ENCODE measurements at regions not wholly inside any gene's neighbourhood (a gene's known extent, or its start where the extent isn't known, plus 50 kb on each side); places are given as distances from the start of the nearest gene placed in this dataset.

GRCh38 chr2:239813261-239814115 is 211.7 kb downstream of the NDUFA10 start:
- no peak for DNase-seq (ENCODE audit: low read depth)
- TF ChIP-seq CTCF (IDR thresholded peaks at IDR 0.05; ENCODE audit: low read depth, low read length, missing control alignments) = no peak
- in situ Hi-C loops (cut with HindIII; ENCODE audit: low sequenced_read_pairs) = no loop called here
- H3K4me3 ChIP-seq (ENCODE audit: low read depth, low read length) = no peak overlapping the region

- no peak for TF ChIP-seq CTCF (IDR thresholded peaks at IDR 0.05; ENCODE audit: low read depth, low read length, missing control alignments)
- H3K4me3 ChIP-seq (ENCODE audit: low read depth, low read length) = no peak overlapping the region
- in situ Hi-C loops (cut with HindIII; ENCODE audit: low sequenced_read_pairs) = no loop called here
- DNase-seq (ENCODE audit: low read depth) = no peak
These were observed 213.2 kb downstream of the NDUFA10 start for GRCh38 chr2:239811806-239812560.

GRCh38 chr2:239811111-239811781 is 213.9 kb downstream of the NDUFA10 start:
- no peak overlapping the region for H3K4me3 ChIP-seq (ENCODE audit: low read depth, low read length)
- no peak for TF ChIP-seq CTCF (IDR thresholded peaks at IDR 0.05; ENCODE audit: low read depth, low read length, missing control alignments)
- DNase-seq (ENCODE audit: low read depth) = no peak
- in situ Hi-C loops (cut with HindIII; ENCODE audit: low sequenced_read_pairs) = no loop called here

- no peak for TF ChIP-seq CTCF (IDR thresholded peaks at IDR 0.05; ENCODE audit: low read depth, low read length, missing control alignments)
- no peak for DNase-seq (ENCODE audit: low read depth)
- no peak overlapping the region for H3K4me3 ChIP-seq (ENCODE audit: low read depth, low read length)
- in situ Hi-C loops (cut with HindIII; ENCODE audit: low sequenced_read_pairs) = no loop called here
These were observed 215.8 kb downstream of the NDUFA10 start for GRCh38 chr2:239809391-239809790.

GRCh38 chr2:239807568-239807967 is 217.6 kb downstream of the NDUFA10 start:
- H3K4me3 ChIP-seq (ENCODE audit: low read depth, low read length) = no peak overlapping the region
- in situ Hi-C loops (cut with HindIII; ENCODE audit: low sequenced_read_pairs) = no loop called here
- no peak for DNase-seq (ENCODE audit: low read depth)
- no peak for TF ChIP-seq CTCF (IDR thresholded peaks at IDR 0.05; ENCODE audit: low read depth, low read length, missing control alignments)

- in situ Hi-C loops (cut with HindIII; ENCODE audit: low sequenced_read_pairs) = no loop called here
- DNase-seq (ENCODE audit: low read depth) = no peak
- no peak for TF ChIP-seq CTCF (IDR thresholded peaks at IDR 0.05; ENCODE audit: low read depth, low read length, missing control alignments)
- no peak overlapping the region for H3K4me3 ChIP-seq (ENCODE audit: low read depth, low read length)
These were observed 218.2 kb downstream of the NDUFA10 start for GRCh38 chr2:239806758-239807434.
